OCI-LY3 (cell line): ENCODE measurements at regions not wholly inside any gene's neighbourhood (a gene's known extent, or its start where the extent isn't known, plus 50 kb on each side); places are given as distances from the start of the nearest gene placed in this dataset.

ENCODE experiments used
- EZH2phosphoT487 ChIP-seq: fragments of 200-600 bp; shearing (Covaris generic); IDR thresholded peaks from 2 replicates; pipeline ENCODE4 v1.6.1; 2018; ENCODE audit warnings: antibody characterized with exemption, mixed run types, low read depth
- TF ChIP-seq, protein P1 (sequence below): fragments of 200-600, 300-600 bp; sonication (generic); IDR thresholded peaks from 2 replicates; pipeline ENCODE4 v1.5.1; 2014; ENCODE audit warnings: antibody characterized with exemption, low read length, low read depth

DNA sequence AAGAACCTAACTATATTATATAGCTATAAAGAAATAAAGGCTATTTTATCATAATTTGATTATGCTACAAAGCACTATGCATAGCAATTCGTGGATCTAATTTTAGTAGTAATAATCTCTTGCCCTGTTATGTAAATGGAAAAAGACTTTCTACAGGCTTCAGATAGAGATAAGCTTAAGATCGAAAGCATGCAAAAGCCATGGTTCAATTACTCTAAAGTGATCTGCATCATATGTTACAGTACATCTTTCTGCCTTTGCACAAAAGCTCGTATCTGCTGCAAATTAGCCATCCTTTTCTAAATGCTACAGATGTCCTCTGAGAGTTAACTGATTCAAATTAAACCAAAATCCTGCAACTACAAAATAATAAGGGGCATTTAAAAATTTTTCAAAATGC is 234.8 kb upstream of the TMEM161B start:
- TF ChIP-seq, protein P1, sequence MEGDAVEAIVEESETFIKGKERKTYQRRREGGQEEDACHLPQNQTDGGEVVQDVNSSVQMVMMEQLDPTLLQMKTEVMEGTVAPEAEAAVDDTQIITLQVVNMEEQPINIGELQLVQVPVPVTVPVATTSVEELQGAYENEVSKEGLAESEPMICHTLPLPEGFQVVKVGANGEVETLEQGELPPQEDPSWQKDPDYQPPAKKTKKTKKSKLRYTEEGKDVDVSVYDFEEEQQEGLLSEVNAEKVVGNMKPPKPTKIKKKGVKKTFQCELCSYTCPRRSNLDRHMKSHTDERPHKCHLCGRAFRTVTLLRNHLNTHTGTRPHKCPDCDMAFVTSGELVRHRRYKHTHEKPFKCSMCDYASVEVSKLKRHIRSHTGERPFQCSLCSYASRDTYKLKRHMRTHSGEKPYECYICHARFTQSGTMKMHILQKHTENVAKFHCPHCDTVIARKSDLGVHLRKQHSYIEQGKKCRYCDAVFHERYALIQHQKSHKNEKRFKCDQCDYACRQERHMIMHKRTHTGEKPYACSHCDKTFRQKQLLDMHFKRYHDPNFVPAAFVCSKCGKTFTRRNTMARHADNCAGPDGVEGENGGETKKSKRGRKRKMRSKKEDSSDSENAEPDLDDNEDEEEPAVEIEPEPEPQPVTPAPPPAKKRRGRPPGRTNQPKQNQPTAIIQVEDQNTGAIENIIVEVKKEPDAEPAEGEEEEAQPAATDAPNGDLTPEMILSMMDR: no peak
- no peak for TF ChIP-seq EZH2phosphoT487
